Adrenal gland (tissue), 5 donors: ENCODE measurements at regions not wholly inside any gene's neighbourhood (a gene's known extent, or its start where the extent isn't known, plus 50 kb on each side); places are given as distances from the start of the nearest gene placed in this dataset.

Source experiments
- POLR2A ChIP-seq, 2 donors: fragments of 450-650 bp; IDR thresholded peaks; one replicate each; pipeline ENCODE4 v1.6.1; 2017; ENCODE audit warnings: antibody characterized with exemption in 2 of 2, mild to moderate bottlenecking in 2 of 2, moderate library complexity in 1 of 2
- TF ChIP-seq, protein P1 (sequence below), 6 experiments: fragments of 450-650 bp in 4 of 6; fragments of 200-600 bp in 2 of 6; sonication (generic) in 1 of 6; IDR thresholded peaks; 1 replicate in 5 of 6; 2 replicates in 1 of 6; pipeline versions ENCODE4 v1.5.1 to v1.8.0; 2016 to 2021; ENCODE audit warnings: antibody characterized with exemption in 6 of 6, mild to moderate bottlenecking in 2 of 6, moderate library complexity in 1 of 6
- donor health status: DM: no; HTN: no; CAD: no.

- TF ChIP-seq, protein P1, sequence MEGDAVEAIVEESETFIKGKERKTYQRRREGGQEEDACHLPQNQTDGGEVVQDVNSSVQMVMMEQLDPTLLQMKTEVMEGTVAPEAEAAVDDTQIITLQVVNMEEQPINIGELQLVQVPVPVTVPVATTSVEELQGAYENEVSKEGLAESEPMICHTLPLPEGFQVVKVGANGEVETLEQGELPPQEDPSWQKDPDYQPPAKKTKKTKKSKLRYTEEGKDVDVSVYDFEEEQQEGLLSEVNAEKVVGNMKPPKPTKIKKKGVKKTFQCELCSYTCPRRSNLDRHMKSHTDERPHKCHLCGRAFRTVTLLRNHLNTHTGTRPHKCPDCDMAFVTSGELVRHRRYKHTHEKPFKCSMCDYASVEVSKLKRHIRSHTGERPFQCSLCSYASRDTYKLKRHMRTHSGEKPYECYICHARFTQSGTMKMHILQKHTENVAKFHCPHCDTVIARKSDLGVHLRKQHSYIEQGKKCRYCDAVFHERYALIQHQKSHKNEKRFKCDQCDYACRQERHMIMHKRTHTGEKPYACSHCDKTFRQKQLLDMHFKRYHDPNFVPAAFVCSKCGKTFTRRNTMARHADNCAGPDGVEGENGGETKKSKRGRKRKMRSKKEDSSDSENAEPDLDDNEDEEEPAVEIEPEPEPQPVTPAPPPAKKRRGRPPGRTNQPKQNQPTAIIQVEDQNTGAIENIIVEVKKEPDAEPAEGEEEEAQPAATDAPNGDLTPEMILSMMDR (IDR thresholded peaks at IDR 0.05), result no peak
- no peak for TF ChIP-seq POLR2A (IDR thresholded peaks at IDR 0.05)
Observed at GRCh38 chr1:233512538-233512937, 101.4 kb upstream of the KCNK1 start.
